ENCODE measurements at regions not wholly inside any gene's neighbourhood (a gene's known extent, or its start where the extent isn't known, plus 50 kb on each side); places are given as distances from the start of the nearest gene placed in this dataset.

DNA sequence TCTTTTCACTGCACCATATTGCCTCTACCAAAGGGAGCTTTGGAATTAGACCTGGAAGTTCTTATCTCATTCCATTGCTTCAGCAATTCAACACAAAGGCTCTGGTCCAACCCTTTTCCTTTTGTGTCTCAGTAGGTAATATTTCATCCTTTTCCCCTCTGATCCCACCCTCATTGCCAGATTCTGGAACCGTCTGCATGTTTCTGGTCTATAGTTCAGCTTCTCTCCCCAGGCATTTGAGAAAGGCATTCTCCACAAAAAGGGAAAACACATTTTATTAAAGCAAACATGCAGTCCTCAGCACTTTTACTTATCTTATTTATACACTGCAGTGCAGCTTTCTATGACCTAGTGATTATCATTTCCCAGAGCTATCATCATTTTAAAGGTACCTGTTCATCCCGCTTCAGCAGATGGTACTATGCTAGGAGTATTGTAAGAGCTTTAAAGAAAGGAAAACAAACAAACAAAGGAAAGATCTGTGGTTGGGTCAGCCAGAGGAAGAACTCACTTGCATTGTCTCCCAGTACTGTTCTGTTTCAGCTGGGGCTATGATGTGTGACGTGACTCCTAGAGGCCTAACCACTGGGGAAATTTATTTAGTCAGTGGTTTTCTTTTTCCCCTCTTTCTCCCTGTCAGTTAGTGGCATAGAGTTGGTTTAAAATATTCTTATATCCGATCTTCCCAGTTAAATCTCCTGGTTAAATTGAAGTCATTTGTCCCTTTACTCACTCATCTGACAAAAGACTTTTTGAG, 269.2 kb downstream of the TMEM38B start:
- no peak overlapping the region for H3K4me3 Mint-ChIP-seq
- no peaks in the 10 kb centered on the region for H3K9me3 Mint-ChIP-seq
- H3K36me3 Mint-ChIP-seq = no peaks in the 10 kb centered on the region
- no peaks in the 10 kb centered on the region for H3K4me1 Mint-ChIP-seq (ENCODE audit: low read depth in 2 of 2)
- H3K27me3 Mint-ChIP-seq = peaks cover 5 to 8% of the 10 kb centered on the region in 2 donors
- ATAC-seq = no peak
- H3K27ac Mint-ChIP-seq = no peak overlapping the region
- no peak for DNase-seq (ENCODE audit: low spot score)

GRCh38 chr9:105964156-105964555, 269.8 kb downstream of the TMEM38B start:
- DNase-seq (ENCODE audit: low spot score) (no peak), ATAC-seq (no peak)
- no peak overlapping the region for H3K4me3 Mint-ChIP-seq
- H3K36me3 Mint-ChIP-seq = no peaks in the 10 kb centered on the region
- no peaks in the 10 kb centered on the region for H3K9me3 Mint-ChIP-seq
- no peak overlapping the region for H3K27ac Mint-ChIP-seq
- peaks cover 5 to 6% of the 10 kb centered on the region in 2 donors for H3K27me3 Mint-ChIP-seq
- H3K4me1 Mint-ChIP-seq (ENCODE audit: low read depth in 2 of 2) = no peaks in the 10 kb centered on the region

- Mint-ChIP-seq H3K4me3 (no peak overlapping the region), H3K27ac (no peak overlapping the region), H3K9me3 (no peaks in the 10 kb centered on the region), H3K27me3 (peaks cover 3 to 5% of the 10 kb centered on the region in 2 donors), H3K4me1 (ENCODE audit: low read depth in 2 of 2) (no peaks in the 10 kb centered on the region), H3K36me3 (no peaks in the 10 kb centered on the region)
- no peak for ATAC-seq
- DNase-seq (ENCODE audit: low spot score) = no peak
Measured at GRCh38 chr9:105966834-105967233, 272.5 kb downstream of the TMEM38B start.

- Mint-ChIP-seq H3K36me3 (no peaks in the 10 kb centered on the region), H3K4me1 (ENCODE audit: low read depth in 2 of 2) (no peaks in the 10 kb centered on the region), H3K4me3 (no peak overlapping the region), H3K9me3 (no peaks in the 10 kb centered on the region), H3K27ac (no peak overlapping the region), H3K27me3 (peaks cover 3 to 5% of the 10 kb centered on the region in 2 donors)
- ATAC-seq (no peak), DNase-seq (ENCODE audit: low spot score) (no peak)
Measured at GRCh38 chr9:105967248-105967647, 272.9 kb downstream of the TMEM38B start.

DNA sequence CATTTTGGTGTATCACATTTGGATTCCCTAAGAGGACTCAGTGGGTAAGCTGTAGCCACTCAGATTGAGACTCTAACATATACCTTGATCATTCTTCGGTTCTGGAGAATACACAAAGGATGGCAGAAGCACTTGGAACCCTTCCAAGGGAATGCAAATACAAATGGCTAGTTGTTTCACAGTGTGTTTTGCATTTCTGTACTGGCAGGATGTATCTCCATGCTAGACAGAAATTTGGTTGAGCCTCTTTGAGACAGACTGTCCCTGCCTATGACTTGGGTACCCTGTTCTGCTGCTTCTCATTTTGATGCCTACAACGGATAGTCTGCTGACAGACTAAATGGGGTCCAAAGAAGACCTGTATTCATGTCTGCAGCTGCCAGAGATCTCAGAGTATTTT, 273.5 kb downstream of the TMEM38B start:
- ATAC-seq = no peak
- H3K9me3 Mint-ChIP-seq = no peaks in the 10 kb centered on the region
- H3K27me3 Mint-ChIP-seq = peaks cover 3 to 5% of the 10 kb centered on the region in 2 donors
- H3K4me1 Mint-ChIP-seq (ENCODE audit: low read depth in 2 of 2) = no peaks in the 10 kb centered on the region
- DNase-seq (ENCODE audit: low spot score) = no peak
- H3K4me3 Mint-ChIP-seq = no peak overlapping the region
- no peaks in the 10 kb centered on the region for H3K36me3 Mint-ChIP-seq
- H3K27ac Mint-ChIP-seq = no peak overlapping the region

- Mint-ChIP-seq H3K36me3 (no peaks in the 10 kb centered on the region), H3K27ac (no peak overlapping the region), H3K27me3 (peaks cover 3 to 5% of the 10 kb centered on the region in 2 donors), H3K9me3 (no peaks in the 10 kb centered on the region), H3K4me3 (no peak overlapping the region), H3K4me1 (ENCODE audit: low read depth in 2 of 2) (no peaks in the 10 kb centered on the region)
- DNase-seq (ENCODE audit: low spot score) (no peak), ATAC-seq (no peak)
Measured at GRCh38 chr9:105968811-105969466, 274.6 kb downstream of the TMEM38B start.

GRCh38 chr9:105969636-105970035, 275.3 kb downstream of the TMEM38B start:
- ATAC-seq = no peak
- H3K27ac Mint-ChIP-seq = no peak overlapping the region
- no peaks in the 10 kb centered on the region for H3K36me3 Mint-ChIP-seq
- no peaks in the 10 kb centered on the region for H3K9me3 Mint-ChIP-seq
- DNase-seq (ENCODE audit: low spot score) = no peak
- H3K27me3 Mint-ChIP-seq = peaks cover 3 to 5% of the 10 kb centered on the region in 2 donors
- no peak overlapping the region for H3K4me3 Mint-ChIP-seq
- no peaks in the 10 kb centered on the region for H3K4me1 Mint-ChIP-seq (ENCODE audit: low read depth in 2 of 2)

GRCh38 chr9:105971986-105972385, 277.6 kb downstream of the TMEM38B start:
- Mint-ChIP-seq H3K27me3 (peaks cover 3 to 5% of the 10 kb centered on the region in 2 donors), H3K4me3 (no peak overlapping the region), H3K4me1 (ENCODE audit: low read depth in 2 of 2) (no peaks in the 10 kb centered on the region), H3K36me3 (no peaks in the 10 kb centered on the region), H3K27ac (no peak overlapping the region), H3K9me3 (no peaks in the 10 kb centered on the region)
- ATAC-seq (no peak), DNase-seq (ENCODE audit: low spot score) (no peak)

DNA sequence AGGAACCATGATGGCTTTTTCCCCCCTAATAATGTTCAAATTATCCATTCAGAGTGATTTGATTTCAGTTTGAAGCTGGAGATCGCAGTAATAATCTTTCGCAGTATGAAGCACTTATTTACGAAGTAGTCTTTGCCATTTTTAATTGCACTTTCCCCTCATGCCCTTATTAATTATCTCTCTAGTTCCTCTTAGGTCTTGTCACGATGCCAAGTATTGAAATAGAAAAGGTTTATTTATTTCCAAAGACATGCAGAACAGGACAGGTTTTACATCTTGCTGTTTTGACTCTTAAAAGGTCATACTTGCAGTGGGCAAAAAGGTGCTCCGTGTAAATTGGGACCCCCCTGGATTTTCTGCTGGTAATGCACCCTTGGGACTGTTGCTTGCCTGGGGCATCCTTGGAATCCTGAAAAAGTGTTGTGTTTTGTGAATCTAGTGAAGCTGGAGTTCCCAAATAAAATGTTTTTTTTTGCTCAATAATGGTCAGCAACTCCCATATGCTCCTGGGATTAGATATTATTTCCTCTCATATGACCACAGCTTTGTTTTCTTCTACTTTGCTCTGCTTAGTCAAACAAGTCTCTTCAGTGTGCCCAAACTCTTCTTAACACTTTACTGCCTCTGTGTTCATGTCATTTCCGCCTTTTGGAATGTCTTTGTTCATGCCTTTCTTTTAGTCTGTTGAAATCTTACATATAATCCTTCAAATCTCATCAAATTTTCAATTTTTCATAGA, 278.3 kb downstream of the TMEM38B start:
- no peaks in the 10 kb centered on the region for H3K9me3 Mint-ChIP-seq
- H3K27ac Mint-ChIP-seq = no peak overlapping the region
- no peak overlapping the region for H3K4me3 Mint-ChIP-seq
- no peak for DNase-seq (ENCODE audit: low spot score)
- ATAC-seq = no peak
- H3K36me3 Mint-ChIP-seq = no peaks in the 10 kb centered on the region
- H3K4me1 Mint-ChIP-seq (ENCODE audit: low read depth in 2 of 2) = no peaks in the 10 kb centered on the region
- H3K27me3 Mint-ChIP-seq = no peaks in the 10 kb centered on the region

DNA sequence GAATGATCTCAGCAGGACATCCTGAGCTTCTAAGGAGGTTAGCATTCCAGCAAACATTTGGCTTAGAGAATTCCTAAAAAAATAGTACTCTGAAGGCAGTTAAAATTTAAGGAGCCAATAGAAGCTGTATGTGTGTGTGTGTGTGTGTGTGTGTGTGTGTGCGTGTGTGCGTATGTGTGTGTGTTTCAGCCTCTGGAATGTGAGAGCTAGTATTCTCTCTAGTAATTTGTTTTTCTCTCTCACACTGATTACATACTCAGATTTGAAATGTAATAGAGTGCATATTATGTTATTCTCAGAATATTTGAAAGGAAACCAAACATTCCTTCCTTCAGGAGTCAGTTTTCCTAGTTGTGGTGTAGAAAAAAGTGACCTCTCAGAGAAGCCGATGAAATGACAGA, 279.6 kb downstream of the TMEM38B start:
- Mint-ChIP-seq H3K4me3 (no peak overlapping the region), H3K9me3 (no peaks in the 10 kb centered on the region), H3K27ac (no peak overlapping the region), H3K36me3 (no peaks in the 10 kb centered on the region), H3K27me3 (no peaks in the 10 kb centered on the region), H3K4me1 (ENCODE audit: low read depth in 2 of 2) (no peaks in the 10 kb centered on the region)
- DNase-seq (ENCODE audit: low spot score) = no peak
- ATAC-seq = no peak

GRCh38 chr9:105975886-105976645, 281.7 kb downstream of the TMEM38B start:
- no peaks in the 10 kb centered on the region for H3K27me3 Mint-ChIP-seq
- H3K36me3 Mint-ChIP-seq = no peaks in the 10 kb centered on the region
- no peaks in the 10 kb centered on the region for H3K9me3 Mint-ChIP-seq
- no peaks in the 10 kb centered on the region for H3K4me1 Mint-ChIP-seq (ENCODE audit: low read depth in 2 of 2)
- ATAC-seq = no peak
- no peak overlapping the region for H3K27ac Mint-ChIP-seq
- H3K4me3 Mint-ChIP-seq = no peak overlapping the region
- no peak for DNase-seq (ENCODE audit: low spot score)

DNA sequence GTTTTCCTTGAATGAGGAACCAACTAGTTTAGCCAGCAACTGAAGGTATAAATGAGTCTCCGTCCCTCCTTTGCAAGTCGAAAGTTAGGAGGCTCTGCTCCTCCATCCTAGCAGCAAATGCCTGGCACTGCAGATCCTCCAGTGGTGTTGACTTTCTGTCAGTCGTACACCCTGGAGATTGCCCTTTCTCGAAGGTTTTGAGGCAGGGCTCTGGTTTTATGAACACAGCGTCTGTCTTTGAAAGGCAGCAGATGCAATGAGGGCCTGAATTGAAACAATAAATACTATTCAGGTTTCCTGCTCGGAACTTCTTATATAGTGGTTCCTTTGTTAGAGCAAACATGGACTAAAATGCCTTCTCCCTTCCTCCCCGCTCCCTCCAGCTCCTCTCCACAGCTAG, 284.0 kb downstream of the TMEM38B start:
- Mint-ChIP-seq H3K27ac (no peak overlapping the region), H3K36me3 (no peaks in the 10 kb centered on the region), H3K27me3 (peaks cover 0 to 3% of the 10 kb centered on the region in 2 donors), H3K9me3 (no peaks in the 10 kb centered on the region), H3K4me1 (ENCODE audit: low read depth in 2 of 2) (no peaks in the 10 kb centered on the region), H3K4me3 (no peak overlapping the region)
- ATAC-seq (no peak), DNase-seq (ENCODE audit: low spot score) (no peak)

- no peak for DNase-seq (ENCODE audit: low spot score)
- Mint-ChIP-seq H3K36me3 (no peaks in the 10 kb centered on the region), H3K27me3 (peaks cover 0 to 4% of the 10 kb centered on the region in 2 donors), H3K4me1 (ENCODE audit: low read depth in 2 of 2) (no peaks in the 10 kb centered on the region), H3K27ac (no peak overlapping the region), H3K4me3 (no peak overlapping the region), H3K9me3 (no peaks in the 10 kb centered on the region)
- ATAC-seq = no peak
Measured at GRCh38 chr9:105978826-105979225, 284.5 kb downstream of the TMEM38B start.

Data from natural killer cell treated with Interleukin-12 subunit alpha and Interleukin-12 subunit beta and Interleukin-15 and Interleukin-18, amount 100 ng/mL, for 72 hours (primary cell).